ENCODE measurements at regions not wholly inside any gene's neighbourhood (a gene's known extent, or its start where the extent isn't known, plus 50 kb on each side); places are given as distances from the start of the nearest gene placed in this dataset.

DNA sequence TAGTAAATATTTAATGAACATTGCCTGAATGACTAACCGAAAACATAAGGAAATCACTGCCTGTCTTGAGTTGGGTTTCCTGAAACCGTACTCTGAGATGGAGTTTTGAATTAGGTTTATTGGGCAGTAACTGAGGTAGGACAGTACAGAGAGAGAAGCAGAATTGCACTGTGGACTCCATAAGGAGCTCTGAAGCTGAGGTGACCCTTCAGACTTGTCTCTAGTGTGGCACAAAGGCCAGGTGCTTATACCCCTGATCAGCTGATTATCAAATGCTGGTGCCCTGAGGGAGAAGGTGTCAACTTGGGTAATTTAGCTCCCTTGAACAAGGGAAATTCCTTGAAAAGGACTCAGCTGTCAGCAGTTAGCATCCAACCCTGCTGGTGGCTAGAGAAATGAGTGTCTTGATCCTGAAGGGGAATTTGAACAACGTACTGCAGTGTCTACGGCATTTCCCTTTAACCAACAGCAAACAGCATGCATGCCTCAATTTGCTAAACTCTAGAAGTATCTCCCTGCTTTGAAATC is 135.0 kb upstream of the SMARCA2 start:
- TF ChIP-seq EP300 (IDR thresholded peaks at IDR 0.05) (no peak), POLR2A (IDR thresholded peaks at IDR 0.05) (no peak), CTCF (IDR thresholded peaks at IDR 0.05) (no peak)
